ENCODE measurements at regions not wholly inside any gene's neighbourhood (a gene's known extent, or its start where the extent isn't known, plus 50 kb on each side); places are given as distances from the start of the nearest gene placed in this dataset.
"Not testable (repeated sequence)": the region's sequence is repeated elsewhere in the genome, so short reads cannot be mapped to it uniquely, and the experiment has no call there.

GRCh38 chr1:83406693-83407371 is 592.1 kb downstream of the TTLL7 start:
- TF ChIP-seq CTCF, POLR2AphosphoS5 (IDR thresholded peaks at IDR 0.05): not testable (repeated sequence)
